Type B pancreatic cell (in vitro differentiated cells): ENCODE measurements at regions not wholly inside any gene's neighbourhood (a gene's known extent, or its start where the extent isn't known, plus 50 kb on each side); places are given as distances from the start of the nearest gene placed in this dataset.

ENCODE experiments used
- DNase-seq: peaks from one replicate; pipeline ENCODE4 v3.0.0; 2021; ENCODE audit warnings: mixed read lengths; ENCODE audit not compliant: unreplicated experiment; ENCODE audit errors: extremely low spot score
- H3K27ac Mint-ChIP-seq: 2 replicates; pipeline ENCODE4 v1.8.0; 2021; ENCODE audit warnings: mild to moderate bottlenecking, mixed read lengths
- H3K27me3 Mint-ChIP-seq: 2 replicates; pipeline ENCODE4 v1.8.0; 2021; ENCODE audit warnings: mixed read lengths
- H3K36me3 Mint-ChIP-seq: 2 replicates; pipeline ENCODE4 v1.8.0; 2021; ENCODE audit warnings: mixed read lengths
- H3K4me1 Mint-ChIP-seq: one replicate; pipeline ENCODE4 v1.8.0; 2021; ENCODE audit warnings: mixed read lengths; ENCODE audit not compliant: unreplicated experiment
- H3K4me3 Mint-ChIP-seq: 2 replicates; pipeline ENCODE4 v1.8.0; 2021; ENCODE audit warnings: mild to moderate bottlenecking, mixed read lengths
- H3K9me3 Mint-ChIP-seq: 2 replicates; pipeline ENCODE4 v1.8.0; 2021; ENCODE audit warnings: mixed read lengths
- CTCF ChIP-seq: fragments of 200-600 bp; sonication (generic); conservative IDR thresholded peaks from 2 replicates; pipeline ENCODE4 v1.5.0; 2021; ENCODE audit warnings: antibody characterized with exemption, mild to moderate bottlenecking

GRCh38 chr9:19623941-19624340 lies 164.9 kb downstream of the SLC24A2 start:
- Mint-ChIP-seq H3K9me3 (no peaks in the 10 kb centered on the region), H3K4me3 (no peak overlapping the region), H3K27me3 (peaks cover 14% of the 10 kb centered on the region), H3K4me1 (no peaks in the 10 kb centered on the region), H3K36me3 (no peaks in the 10 kb centered on the region), H3K27ac (no peak overlapping the region)
- no peak for DNase-seq
- no peak for TF ChIP-seq CTCF

- no peaks in the 10 kb centered on the region for H3K4me1 Mint-ChIP-seq
- no peaks in the 10 kb centered on the region for H3K9me3 Mint-ChIP-seq
- H3K27me3 Mint-ChIP-seq: peaks cover 30% of the 10 kb centered on the region
- no peaks in the 10 kb centered on the region for H3K36me3 Mint-ChIP-seq
- no peak for TF ChIP-seq CTCF
- no peak for DNase-seq
- no peak overlapping the region for H3K27ac Mint-ChIP-seq
- H3K4me3 Mint-ChIP-seq: no peak overlapping the region
These were observed 168.5 kb downstream of the SLC24A2 start for GRCh38 chr9:19620326-19620725.

- no peak for DNase-seq
- Mint-ChIP-seq H3K9me3 (no peaks in the 10 kb centered on the region), H3K4me1 (no peaks in the 10 kb centered on the region), H3K36me3 (no peaks in the 10 kb centered on the region), H3K27ac (no peak overlapping the region), H3K4me3 (no peak overlapping the region), H3K27me3 (peaks cover 33% of the 10 kb centered on the region)
- TF ChIP-seq CTCF: no peak
These were observed 169.6 kb downstream of the SLC24A2 start for GRCh38 chr9:19619221-19619620.

GRCh38 chr9:19618816-19619215 lies 170.0 kb downstream of the SLC24A2 start:
- H3K27ac Mint-ChIP-seq: no peak overlapping the region
- H3K4me3 Mint-ChIP-seq: no peak overlapping the region
- DNase-seq: no peak
- no peaks in the 10 kb centered on the region for H3K4me1 Mint-ChIP-seq
- H3K36me3 Mint-ChIP-seq: no peaks in the 10 kb centered on the region
- peaks cover 33% of the 10 kb centered on the region for H3K27me3 Mint-ChIP-seq
- TF ChIP-seq CTCF: no peak
- no peaks in the 10 kb centered on the region for H3K9me3 Mint-ChIP-seq

- H3K27me3 Mint-ChIP-seq: peaks cover 53% of the 10 kb centered on the region
These were observed 173.7 kb downstream of the SLC24A2 start for GRCh38 chr9:19615036-19615624.

More at GRCh38 chr9:19615036-19615624, 173.7 kb downstream of the SLC24A2 start:
- H3K36me3 Mint-ChIP-seq: no peaks in the 10 kb centered on the region
- no peak overlapping the region for H3K4me3 Mint-ChIP-seq
- H3K9me3 Mint-ChIP-seq: no peaks in the 10 kb centered on the region
- no peaks in the 10 kb centered on the region for H3K4me1 Mint-ChIP-seq
- no peak overlapping the region for H3K27ac Mint-ChIP-seq
- TF ChIP-seq CTCF: no peak
- DNase-seq: no peak
